Suprapubic skin (tissue), 4 donors: ENCODE measurements at regions not wholly inside any gene's neighbourhood (a gene's known extent, or its start where the extent isn't known, plus 50 kb on each side); places are given as distances from the start of the nearest gene placed in this dataset.
A peak's percentile ranks its signal among the peaks of the same experiment; 100 is the strongest.
"Not testable (repeated sequence)": the region's sequence is repeated elsewhere in the genome, so short reads cannot be mapped to it uniquely, and the experiment has no call there.

Source experiments
- DNase-seq, 2 donors: peaks; one replicate each; pipeline ENCODE4 v3.0.0-alpha.2; 2019; ENCODE audit warnings: low spot score in 2 of 2
- H3K27ac ChIP-seq: fragments of 200-600 bp; sonication (generic); one replicate; pipeline ENCODE4 v1.5.1; 2019
- H3K27me3 ChIP-seq: fragments of 200-600 bp; sonication (generic); one replicate; pipeline ENCODE4 v1.5.1; 2019
- H3K36me3 ChIP-seq: fragments of 200-600 bp; sonication (generic); one replicate; pipeline ENCODE4 v1.5.1; 2019
- H3K4me1 ChIP-seq: fragments of 200-600 bp; sonication (generic); one replicate; pipeline ENCODE4 v1.5.1; 2019
- H3K4me3 ChIP-seq: fragments of 200-600 bp; sonication (generic); one replicate; pipeline ENCODE4 v1.5.1; 2019; ENCODE audit warnings: mild to moderate bottlenecking
- H3K9me3 ChIP-seq: fragments of 200-600 bp; sonication (generic); one replicate; pipeline ENCODE4 v1.5.1; 2019
- EP300 ChIP-seq: sonication (generic); formaldehyde crosslinking; IDR thresholded peaks from one replicate; pipeline ENCODE4 v1.6.1; 2017; ENCODE audit warnings: antibody characterized with exemption
- POLR2A ChIP-seq, 2 donors: fragments of 450-650 bp; IDR thresholded peaks; one replicate each; pipeline ENCODE4 v1.6.1; 2017; ENCODE audit warnings: antibody characterized with exemption in 2 of 2, mild to moderate bottlenecking in 2 of 2, moderate library complexity in 2 of 2
- POLR2AphosphoS5 ChIP-seq, 3 donors: sonication (generic); formaldehyde crosslinking; IDR thresholded peaks; one replicate each; pipeline ENCODE4 v1.6.1; 2017; ENCODE audit warnings: antibody characterized with exemption in 3 of 3
- WGBS: methylation state at CpG from one replicate; pipeline ENCODE4 v1.1.5; 2018; 5-methylcytosine and 5-hydroxymethylcytosine counted together
- TF ChIP-seq, protein P1 (sequence below), 2 donors: fragments of 200-600 bp in 1 of 2; fragments of 450-650 bp in 1 of 2; sonication (generic) in 1 of 2; IDR thresholded peaks; one replicate each; pipeline ENCODE4 v1.5.1; 2016 to 2019; ENCODE audit warnings: antibody characterized with exemption in 2 of 2, mild to moderate bottlenecking in 1 of 2, moderate library complexity in 1 of 2

DNA sequence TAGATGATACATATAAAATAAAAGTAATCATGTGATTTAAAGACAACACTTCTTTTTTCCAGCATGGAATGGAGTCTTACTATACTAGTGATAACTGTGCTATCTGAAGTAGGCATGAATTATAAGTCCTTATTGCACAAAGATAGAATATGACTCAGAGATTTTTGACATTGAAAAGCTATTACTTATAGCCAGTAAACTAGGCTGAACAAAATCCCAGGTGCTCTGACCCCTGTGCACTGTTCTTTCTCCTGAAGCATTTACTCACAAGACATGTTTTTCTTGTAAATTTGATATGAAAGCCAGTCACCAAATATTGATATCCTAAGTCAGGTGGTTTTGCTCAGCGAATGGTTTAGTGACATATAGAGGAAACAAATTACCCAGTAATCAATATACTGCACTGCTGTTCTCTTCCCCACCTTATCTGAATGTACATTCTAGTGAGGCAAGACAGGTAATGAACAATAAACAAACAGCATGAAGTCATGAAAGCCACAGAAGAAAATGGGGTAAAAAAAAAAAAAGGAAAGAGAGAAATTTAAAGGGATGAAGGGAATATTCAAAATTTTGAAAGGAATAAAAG is 1567.0 kb upstream of the SPRY2 start:
- Histone ChIP-seq H3K4me3 (no peak overlapping the region), H3K4me1 (no peaks in the 10 kb centered on the region), H3K27me3 (no peaks in the 10 kb centered on the region), H3K27ac (no peak overlapping the region), H3K36me3 (no peaks in the 10 kb centered on the region), H3K9me3 (no peaks in the 10 kb centered on the region)
- WGBS: 96% methylated on average over 1 of the region's 1 CpG
- no peak for TF ChIP-seq EP300
- no peak for TF ChIP-seq POLR2AphosphoS5 (IDR thresholded peaks at IDR 0.05)
- no peak for TF ChIP-seq POLR2A (IDR thresholded peaks at IDR 0.05)
- TF ChIP-seq, protein P1, sequence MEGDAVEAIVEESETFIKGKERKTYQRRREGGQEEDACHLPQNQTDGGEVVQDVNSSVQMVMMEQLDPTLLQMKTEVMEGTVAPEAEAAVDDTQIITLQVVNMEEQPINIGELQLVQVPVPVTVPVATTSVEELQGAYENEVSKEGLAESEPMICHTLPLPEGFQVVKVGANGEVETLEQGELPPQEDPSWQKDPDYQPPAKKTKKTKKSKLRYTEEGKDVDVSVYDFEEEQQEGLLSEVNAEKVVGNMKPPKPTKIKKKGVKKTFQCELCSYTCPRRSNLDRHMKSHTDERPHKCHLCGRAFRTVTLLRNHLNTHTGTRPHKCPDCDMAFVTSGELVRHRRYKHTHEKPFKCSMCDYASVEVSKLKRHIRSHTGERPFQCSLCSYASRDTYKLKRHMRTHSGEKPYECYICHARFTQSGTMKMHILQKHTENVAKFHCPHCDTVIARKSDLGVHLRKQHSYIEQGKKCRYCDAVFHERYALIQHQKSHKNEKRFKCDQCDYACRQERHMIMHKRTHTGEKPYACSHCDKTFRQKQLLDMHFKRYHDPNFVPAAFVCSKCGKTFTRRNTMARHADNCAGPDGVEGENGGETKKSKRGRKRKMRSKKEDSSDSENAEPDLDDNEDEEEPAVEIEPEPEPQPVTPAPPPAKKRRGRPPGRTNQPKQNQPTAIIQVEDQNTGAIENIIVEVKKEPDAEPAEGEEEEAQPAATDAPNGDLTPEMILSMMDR (IDR thresholded peaks at IDR 0.05): no peak
- DNase-seq: no peak

DNA sequence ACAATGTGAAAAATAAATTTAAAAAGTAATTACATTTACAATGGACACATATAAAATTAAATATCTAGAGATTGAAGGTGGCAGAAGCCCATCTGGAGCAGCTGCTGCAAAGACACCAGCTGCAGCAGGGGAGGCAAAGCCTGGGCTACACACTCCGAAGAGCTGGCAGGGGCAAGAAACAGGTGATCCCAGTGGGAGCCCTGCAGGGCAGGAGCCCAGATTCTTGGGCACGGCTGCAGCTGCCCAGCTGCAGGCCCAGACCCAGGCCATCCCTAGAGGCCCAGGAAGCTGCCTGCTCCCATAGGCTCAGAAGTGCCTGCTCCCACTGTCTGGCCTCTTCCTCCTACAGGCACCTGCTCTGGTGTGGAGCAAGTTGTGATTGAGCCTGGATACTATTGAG is 1547.9 kb upstream of the SPRY2 start:
- H3K27me3 ChIP-seq: no peaks in the 10 kb centered on the region
- H3K4me3 ChIP-seq: no peak overlapping the region
- H3K9me3 ChIP-seq: peaks cover 10% of the 10 kb centered on the region
- TF ChIP-seq POLR2AphosphoS5 (IDR thresholded peaks at IDR 0.05) (no peak), EP300 (no peak), POLR2A (IDR thresholded peaks at IDR 0.05) (no peak)
- TF ChIP-seq, protein P1 (IDR thresholded peaks at IDR 0.05): no peak
- H3K36me3 ChIP-seq: no peaks in the 10 kb centered on the region
- no peak for DNase-seq
- no peaks in the 10 kb centered on the region for H3K4me1 ChIP-seq
- 86% methylated on average over 2 of the region's 2 CpGs for WGBS
- H3K27ac ChIP-seq: no peak overlapping the region

DNA sequence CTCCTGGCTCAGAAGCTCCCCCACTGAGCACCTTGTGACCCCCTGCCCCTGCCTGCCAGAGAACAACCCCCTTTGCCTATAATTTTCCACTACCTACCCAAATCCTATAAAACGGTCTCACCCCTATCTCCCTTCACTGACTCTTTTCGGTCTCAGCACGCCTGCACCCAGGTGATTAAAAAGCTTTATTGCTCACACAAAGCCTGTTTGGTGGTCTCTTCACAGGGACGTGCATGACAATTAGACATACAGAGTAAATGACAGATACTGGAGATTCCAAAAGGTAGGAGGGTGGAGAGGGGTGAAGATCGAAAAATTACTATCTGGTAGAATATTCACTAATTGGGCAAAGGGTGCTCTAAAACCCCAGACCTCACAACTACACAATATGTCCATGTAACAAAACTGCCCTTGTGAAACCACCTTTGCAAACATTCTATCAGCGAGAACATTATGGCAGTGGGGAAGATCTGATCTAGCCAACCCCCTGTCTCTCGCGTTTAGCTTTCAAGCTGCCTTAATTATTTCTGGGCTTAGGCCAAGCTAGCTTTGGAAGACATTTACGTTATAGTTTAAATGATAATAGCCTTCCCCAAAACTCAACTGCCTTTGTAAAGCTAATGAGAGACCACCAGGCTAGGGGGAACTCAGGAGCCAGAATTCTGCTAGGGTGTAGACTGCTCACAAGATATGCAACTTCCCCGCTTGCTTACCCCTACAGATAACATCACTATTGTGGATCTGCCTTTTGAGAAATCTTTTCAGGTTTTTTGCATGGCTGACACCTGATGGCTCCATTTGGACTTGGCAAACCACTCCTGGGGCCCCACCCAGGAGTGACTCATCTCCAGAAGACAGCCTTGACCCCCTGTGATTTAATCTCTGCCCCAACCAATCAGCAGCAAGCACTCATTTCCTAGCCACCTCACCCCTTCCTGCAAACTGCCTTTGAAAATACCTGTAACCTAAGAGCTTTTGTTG is 1534.0 kb upstream of the SPRY2 start:
- Histone ChIP-seq H3K4me1 (no peaks in the 10 kb centered on the region), H3K27ac (no peak overlapping the region)
- WGBS: 57% methylated on average over 10 of the region's 10 CpGs

DNA sequence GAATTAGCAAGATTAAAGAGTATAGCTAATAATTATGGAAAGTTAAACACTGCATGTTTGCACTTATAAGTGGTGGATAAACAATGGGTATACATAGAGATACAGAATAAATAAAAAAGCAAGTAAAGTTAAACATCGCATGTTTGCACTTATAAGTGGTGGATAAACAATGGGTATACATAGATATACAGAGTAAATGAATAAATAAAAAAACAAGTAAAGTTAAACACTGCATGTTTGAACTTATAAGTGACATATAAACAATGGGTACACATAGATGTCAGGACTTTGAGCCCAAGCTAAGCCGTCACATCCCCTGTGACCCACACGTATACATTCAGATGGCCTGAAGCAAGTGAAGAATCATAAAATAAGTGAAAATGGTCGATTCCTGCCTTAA is 1533.3 kb upstream of the SPRY2 start:
- Histone ChIP-seq H3K27ac (no peak overlapping the region), H3K9me3 (no peaks in the 10 kb centered on the region), H3K36me3 (no peaks in the 10 kb centered on the region), H3K27me3 (no peaks in the 10 kb centered on the region), H3K4me3 (no peak overlapping the region), H3K4me1 (no peaks in the 10 kb centered on the region)
- TF ChIP-seq, protein P1 (IDR thresholded peaks at IDR 0.05): no peak
- TF ChIP-seq EP300 (no peak), POLR2A (IDR thresholded peaks at IDR 0.05) (no peak), POLR2AphosphoS5 (IDR thresholded peaks at IDR 0.05) (no peak)
- no peak for DNase-seq
- WGBS: 65% methylated on average over 4 of the region's 4 CpGs

More for the DNA sequence above, 1534.0 kb upstream of the SPRY2 start:
- no peak for DNase-seq
- H3K27me3 ChIP-seq: no peaks in the 10 kb centered on the region
- H3K36me3 ChIP-seq: no peaks in the 10 kb centered on the region
- TF ChIP-seq EP300: no peak
- no peak overlapping the region for H3K4me3 ChIP-seq
- H3K9me3 ChIP-seq: no peaks in the 10 kb centered on the region

DNA sequence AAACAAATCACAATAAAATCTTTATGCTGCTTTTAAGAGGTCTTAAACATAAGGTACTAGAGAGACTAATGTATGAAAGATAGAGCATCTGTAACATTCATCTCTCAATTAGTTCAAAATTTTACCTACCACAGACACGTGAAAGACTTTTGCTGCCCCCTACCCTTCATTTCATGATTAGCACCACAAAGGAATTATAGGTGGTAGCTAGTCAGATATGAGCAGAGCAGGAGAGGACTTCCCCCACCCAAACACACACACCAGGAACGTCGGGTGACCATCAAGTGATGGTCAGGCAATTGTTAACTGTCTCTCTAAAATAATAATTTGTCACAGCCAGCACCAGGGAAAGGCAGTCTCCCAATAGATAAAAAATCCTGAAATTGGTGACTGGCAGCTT is 1531.7 kb upstream of the SPRY2 start:
- no peak overlapping the region for H3K4me3 ChIP-seq
- DNase-seq: no peak
- no peaks in the 10 kb centered on the region for H3K36me3 ChIP-seq
- no peaks in the 10 kb centered on the region for H3K27me3 ChIP-seq
- no peaks in the 10 kb centered on the region for H3K4me1 ChIP-seq
- no peak for TF ChIP-seq POLR2AphosphoS5 (IDR thresholded peaks at IDR 0.05)
- TF ChIP-seq, protein P1 (IDR thresholded peaks at IDR 0.05): peak in 1 of 2 donors; percentile 21
- no peaks in the 10 kb centered on the region for H3K9me3 ChIP-seq
- H3K27ac ChIP-seq: no peak overlapping the region
- WGBS: 14% methylated on average over 3 of the region's 3 CpGs

DNA sequence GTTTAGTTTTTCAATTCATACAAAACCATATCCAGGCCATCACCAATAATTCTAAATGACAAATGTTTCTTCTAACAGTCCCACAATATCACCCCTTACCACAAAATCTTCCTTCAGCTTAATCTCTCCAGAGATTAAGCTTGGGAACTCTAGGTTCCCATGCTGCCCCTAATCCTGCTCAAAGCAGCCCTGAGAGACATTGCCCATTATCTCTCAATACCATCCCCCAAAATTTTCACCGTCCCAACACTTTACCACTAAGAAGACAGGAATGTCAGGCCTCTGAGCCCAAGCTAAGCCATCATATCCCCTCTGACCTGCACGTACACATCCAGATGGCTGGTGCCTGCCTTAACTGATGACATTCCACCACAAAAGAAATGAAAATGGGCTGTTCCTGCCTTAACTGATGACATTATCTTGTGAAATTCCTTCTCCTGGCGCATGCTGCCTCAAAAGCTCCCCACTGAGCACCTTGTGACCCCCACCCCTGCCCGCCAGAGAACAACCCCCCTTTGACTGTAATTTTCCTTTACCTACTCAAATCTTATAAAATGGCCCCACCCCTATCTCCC is 1530.9 kb upstream of the SPRY2 start:
- H3K9me3 ChIP-seq, H3K27ac ChIP-seq, H3K4me3 ChIP-seq, H3K36me3 ChIP-seq, H3K27me3 ChIP-seq, DNase-seq, H3K4me1 ChIP-seq: not testable (repeated sequence)
- WGBS: 80% methylated on average over 4 of the region's 4 CpGs
